WI38 (cell line): ENCODE measurements at regions not wholly inside any gene's neighbourhood (a gene's known extent, or its start where the extent isn't known, plus 50 kb on each side); places are given as distances from the start of the nearest gene placed in this dataset.

Source experiments
- H3K4me3 ChIP-seq: 2 replicates; pipeline ENCODE4 v1.5.1; 2011; ENCODE audit warnings: low read depth, mild to moderate bottlenecking, control low read depth, low read length
- TF ChIP-seq, protein P1 (sequence below): IDR thresholded peaks from 2 replicates; pipeline ENCODE4 v1.5.1; 2012; ENCODE audit warnings: low read depth, mild to moderate bottlenecking, control low read depth, low read length

DNA sequence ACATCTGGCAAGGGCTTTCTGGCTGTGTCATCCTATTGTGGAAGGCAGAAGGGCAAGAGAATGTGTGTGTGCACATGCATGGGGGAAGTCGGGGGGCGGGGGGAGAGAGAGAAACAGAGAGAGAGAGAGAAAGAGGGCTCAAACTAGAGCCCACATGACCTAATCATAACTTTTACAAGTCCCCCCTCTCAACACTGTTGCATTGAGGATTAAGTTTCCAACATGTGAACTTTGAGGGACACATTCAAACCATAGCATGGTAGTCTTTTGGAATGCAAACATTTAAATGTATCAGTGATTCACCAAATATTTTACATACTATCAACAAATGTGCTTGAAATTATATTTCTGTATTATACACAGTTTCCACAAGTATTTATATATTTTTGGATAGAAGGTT, 655.4 kb upstream of the B3GALT2 start:
- TF ChIP-seq, protein P1, sequence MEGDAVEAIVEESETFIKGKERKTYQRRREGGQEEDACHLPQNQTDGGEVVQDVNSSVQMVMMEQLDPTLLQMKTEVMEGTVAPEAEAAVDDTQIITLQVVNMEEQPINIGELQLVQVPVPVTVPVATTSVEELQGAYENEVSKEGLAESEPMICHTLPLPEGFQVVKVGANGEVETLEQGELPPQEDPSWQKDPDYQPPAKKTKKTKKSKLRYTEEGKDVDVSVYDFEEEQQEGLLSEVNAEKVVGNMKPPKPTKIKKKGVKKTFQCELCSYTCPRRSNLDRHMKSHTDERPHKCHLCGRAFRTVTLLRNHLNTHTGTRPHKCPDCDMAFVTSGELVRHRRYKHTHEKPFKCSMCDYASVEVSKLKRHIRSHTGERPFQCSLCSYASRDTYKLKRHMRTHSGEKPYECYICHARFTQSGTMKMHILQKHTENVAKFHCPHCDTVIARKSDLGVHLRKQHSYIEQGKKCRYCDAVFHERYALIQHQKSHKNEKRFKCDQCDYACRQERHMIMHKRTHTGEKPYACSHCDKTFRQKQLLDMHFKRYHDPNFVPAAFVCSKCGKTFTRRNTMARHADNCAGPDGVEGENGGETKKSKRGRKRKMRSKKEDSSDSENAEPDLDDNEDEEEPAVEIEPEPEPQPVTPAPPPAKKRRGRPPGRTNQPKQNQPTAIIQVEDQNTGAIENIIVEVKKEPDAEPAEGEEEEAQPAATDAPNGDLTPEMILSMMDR: no peak
- H3K4me3 ChIP-seq: no peak overlapping the region

DNA sequence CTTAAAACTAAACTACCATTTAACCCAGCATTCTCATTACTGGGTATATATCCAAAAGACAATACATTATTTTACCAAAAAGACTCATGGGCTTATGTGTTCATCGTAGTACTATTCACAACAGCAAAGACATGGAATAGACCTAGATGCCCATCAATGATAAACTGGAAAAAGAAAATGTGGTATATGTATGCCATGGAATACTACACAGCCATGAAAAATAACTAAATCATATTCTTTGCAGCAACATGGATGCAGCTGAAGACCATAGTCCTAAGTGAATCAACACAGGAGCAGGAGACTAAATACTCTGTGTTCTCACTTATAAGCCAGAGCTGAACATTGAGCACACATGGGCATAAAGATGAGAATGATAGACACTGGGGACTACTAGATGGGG, 645.1 kb upstream of the B3GALT2 start:
- H3K4me3 ChIP-seq: no peak overlapping the region
- TF ChIP-seq, protein P1: no peak

DNA sequence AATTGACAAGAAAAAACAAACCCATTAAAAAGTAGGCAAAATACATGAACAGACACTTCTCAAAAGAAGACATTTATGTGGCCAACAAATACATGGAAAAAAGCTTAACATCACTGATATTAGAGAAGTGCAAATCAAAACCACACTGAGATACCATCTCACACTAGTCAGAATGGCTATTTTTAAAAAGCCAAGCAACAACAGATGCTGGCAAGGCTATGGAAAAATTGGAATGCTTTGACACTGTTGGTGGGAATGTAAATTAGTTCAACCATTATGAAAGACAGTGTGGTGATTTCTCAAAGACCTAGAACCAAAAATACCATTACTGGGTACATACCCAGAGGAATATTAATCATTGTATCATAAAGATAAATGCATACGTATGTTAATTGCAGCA, 641.1 kb upstream of the B3GALT2 start:
- TF ChIP-seq, protein P1: no peak
- no peak overlapping the region for H3K4me3 ChIP-seq

DNA sequence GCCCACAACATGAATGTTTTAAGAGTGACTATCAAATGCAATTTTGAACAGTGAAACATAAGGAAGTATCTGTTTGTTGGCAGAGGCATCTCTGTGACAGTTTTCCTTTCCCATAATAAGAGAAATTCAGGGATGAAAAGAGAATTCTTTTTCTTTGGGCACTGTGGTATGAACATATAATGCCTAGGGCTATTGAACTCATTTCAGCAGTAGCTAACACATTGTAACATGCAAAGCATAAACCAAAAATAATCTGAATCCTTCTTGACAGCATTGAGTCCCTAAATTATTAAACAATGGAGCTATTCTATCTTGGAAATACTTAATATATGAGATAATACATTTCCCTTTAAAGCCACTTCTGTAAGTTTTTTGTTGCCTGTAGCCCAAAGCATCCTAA, 633.0 kb upstream of the B3GALT2 start:
- no peak overlapping the region for H3K4me3 ChIP-seq
- TF ChIP-seq, protein P1: no peak

DNA sequence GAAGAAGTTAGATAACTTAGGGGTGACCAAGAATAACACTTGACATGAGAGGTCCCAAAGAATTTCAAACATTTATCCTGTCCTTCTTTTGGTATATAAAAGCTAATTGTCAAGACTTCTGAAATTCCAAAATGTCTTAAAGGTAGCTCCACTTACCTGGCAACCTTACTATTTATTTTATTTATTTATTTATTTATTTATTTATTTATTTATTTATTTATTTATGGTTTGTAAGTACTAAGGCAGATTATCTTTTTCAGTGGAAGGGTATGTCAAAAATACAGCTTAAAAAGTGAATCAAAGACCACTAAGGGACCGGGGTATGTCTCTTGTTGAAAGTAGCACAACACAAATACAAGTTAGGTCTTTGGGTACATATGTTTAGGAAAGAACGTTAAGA, 620.8 kb upstream of the B3GALT2 start:
- no peak overlapping the region for H3K4me3 ChIP-seq
- TF ChIP-seq, protein P1: no peak

DNA sequence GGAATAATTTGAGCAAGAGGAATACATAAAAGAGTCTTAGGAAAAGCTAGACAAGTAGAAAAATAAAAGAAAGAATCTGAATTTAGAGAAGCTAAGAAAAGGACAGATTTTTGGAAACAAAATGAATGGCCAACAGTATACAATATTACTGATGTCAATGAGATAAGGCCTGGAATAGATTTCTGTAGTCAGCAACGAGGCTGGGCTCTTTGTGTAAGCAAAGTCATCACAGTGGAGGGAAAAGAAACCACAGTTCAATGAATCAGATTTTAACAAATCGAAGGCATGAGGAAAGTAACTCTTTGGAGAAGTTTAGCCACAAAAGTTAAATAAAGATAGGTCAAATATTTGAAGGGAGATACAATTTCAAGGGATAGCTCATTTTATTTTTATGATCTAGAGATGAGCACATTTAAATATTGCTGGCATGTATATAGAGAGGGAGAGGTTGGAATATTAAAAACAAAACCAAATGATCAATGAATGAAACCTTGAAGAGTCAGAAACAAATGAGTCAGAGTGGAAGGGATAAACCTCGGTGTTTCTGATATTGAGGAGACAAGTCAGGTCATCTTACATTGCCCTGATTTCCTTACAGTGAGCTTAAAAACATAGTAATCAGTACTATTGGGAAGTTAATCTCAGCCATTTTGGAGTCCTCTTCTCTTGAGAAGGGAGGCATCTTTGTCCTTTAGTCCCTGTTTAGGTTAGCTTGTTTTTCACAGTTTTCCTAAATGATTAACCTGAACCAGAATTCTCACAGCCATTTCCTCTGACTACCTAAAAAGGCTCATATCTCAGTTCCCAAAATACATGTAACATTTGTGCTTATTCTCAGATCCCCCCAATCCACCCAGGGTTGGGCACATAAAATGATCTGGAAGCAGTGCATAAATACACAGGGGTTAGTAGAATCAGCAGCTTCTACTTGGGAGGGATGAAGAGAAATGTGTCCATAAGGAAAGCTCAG, 620.0 kb upstream of the B3GALT2 start:
- TF ChIP-seq, protein P1: no peak

DNA sequence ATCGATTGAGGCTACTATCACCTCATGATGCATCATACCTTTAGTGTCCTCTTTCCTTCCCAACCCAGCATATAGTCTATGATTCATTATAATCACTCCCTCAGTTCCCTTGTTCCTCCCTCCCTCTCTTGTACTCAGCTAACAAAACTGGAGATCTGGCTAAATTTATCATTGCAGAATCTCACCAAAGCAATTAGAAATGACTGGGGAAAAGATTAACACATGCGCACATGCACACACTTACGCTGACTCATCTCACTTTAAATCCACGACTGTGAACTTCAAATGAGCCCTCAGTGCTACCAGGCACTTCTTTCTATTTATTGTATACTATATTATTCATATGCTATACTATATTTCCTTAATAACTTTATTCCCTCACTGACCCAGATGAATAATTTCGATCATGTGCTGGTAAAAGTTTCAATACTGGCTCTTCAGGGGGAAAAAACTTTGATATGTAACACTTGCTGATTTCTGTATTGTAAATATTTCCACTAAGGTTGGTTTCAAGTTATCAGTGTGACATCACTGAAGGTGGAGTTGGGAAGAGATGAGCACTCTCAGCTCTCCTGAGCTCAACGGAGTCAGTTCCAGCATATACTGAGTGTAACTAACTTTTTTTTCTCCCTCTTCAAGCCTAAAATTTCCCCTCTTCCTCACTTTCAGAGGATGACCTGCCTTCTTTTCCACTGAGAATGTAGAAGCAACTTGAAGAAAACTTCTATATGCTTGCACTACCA, 613.7 kb upstream of the B3GALT2 start:
- TF ChIP-seq, protein P1: no peak
- no peak overlapping the region for H3K4me3 ChIP-seq

More for the DNA sequence above, 620.0 kb upstream of the B3GALT2 start:
- H3K4me3 ChIP-seq: no peak overlapping the region
